SK-N-SH (cell line): ENCODE measurements at regions not wholly inside any gene's neighbourhood (a gene's known extent, or its start where the extent isn't known, plus 50 kb on each side); places are given as distances from the start of the nearest gene placed in this dataset.

Experiments used
- EZH2phosphoT487 ChIP-seq: fragments of 200-600 bp; sonication (generic); IDR thresholded peaks from 2 replicates; pipeline ENCODE4 v1.6.1; 2017; ENCODE audit warnings: low read depth, mixed run types, mild to moderate bottlenecking, antibody characterized with exemption, moderate library complexity, borderline replicate concordance
- FOXM1 ChIP-seq: IDR thresholded peaks from 2 replicates; pipeline ENCODE4 v1.4.0; 2012; ENCODE audit warnings: low read depth, mild to moderate bottlenecking
- GABPA ChIP-seq: IDR thresholded peaks from 2 replicates; pipeline ENCODE4 v1.4.0; 2012; ENCODE audit warnings: low read depth, mild to moderate bottlenecking
- MXI1 ChIP-seq: IDR thresholded peaks from 2 replicates; pipeline ENCODE4 v1.6.1; 2012; ENCODE audit warnings: mild to moderate bottlenecking, low read depth, low read length, improper control_type of control experiment
- POLR2AphosphoS5 ChIP-seq: IDR thresholded peaks from 2 replicates; pipeline ENCODE4 v1.6.1; 2012; ENCODE audit warnings: low read depth, low read length
- RCOR1 ChIP-seq: fragments of 150-350 bp; IDR thresholded peaks from 2 replicates; pipeline ENCODE4 v1.6.1; 2017; ENCODE audit warnings: antibody characterized with exemption, low read length
- TAF1 ChIP-seq: IDR thresholded peaks from 2 replicates; pipeline ENCODE4 v1.6.1; 2012; ENCODE audit warnings: low read depth, mild to moderate bottlenecking, low read length, moderate library complexity, borderline replicate concordance
- TCF12 ChIP-seq: IDR thresholded peaks from 2 replicates; pipeline ENCODE4 v1.4.0; 2012
- ZBTB33 ChIP-seq: IDR thresholded peaks from 2 replicates; pipeline ENCODE4 v1.4.0; 2012; ENCODE audit warnings: low read depth, borderline replicate concordance
- TF ChIP-seq, protein P1 (sequence below): fragments of 200-600 bp; sonication (generic); IDR thresholded peaks from 2 replicates; pipeline ENCODE4 v1.6.1; 2017; ENCODE audit warnings: antibody characterized with exemption, mild to moderate bottlenecking, moderate library complexity

DNA sequence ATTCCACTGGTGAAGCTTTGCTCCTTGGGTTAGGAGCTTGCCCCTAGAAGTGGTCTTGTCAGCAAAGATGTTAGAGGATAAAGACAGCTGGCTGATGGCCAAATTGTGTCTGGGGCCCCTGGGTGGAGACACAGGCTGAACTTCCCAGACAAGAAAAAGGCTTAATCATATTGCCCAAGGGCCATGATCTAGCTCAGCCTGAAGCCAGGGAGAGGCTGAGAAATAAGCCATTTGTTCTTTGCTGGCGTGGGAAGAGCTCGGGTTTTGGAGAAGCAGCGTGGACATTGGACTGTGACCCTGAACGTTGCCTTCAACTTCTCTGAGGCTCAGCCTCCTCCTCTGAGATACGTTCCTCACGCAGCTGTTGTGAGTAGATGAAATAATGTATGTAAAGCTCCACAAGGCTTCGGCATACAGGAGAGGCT, 153.0 kb downstream of the ZFP36L2 start:
- TF ChIP-seq, protein P1, sequence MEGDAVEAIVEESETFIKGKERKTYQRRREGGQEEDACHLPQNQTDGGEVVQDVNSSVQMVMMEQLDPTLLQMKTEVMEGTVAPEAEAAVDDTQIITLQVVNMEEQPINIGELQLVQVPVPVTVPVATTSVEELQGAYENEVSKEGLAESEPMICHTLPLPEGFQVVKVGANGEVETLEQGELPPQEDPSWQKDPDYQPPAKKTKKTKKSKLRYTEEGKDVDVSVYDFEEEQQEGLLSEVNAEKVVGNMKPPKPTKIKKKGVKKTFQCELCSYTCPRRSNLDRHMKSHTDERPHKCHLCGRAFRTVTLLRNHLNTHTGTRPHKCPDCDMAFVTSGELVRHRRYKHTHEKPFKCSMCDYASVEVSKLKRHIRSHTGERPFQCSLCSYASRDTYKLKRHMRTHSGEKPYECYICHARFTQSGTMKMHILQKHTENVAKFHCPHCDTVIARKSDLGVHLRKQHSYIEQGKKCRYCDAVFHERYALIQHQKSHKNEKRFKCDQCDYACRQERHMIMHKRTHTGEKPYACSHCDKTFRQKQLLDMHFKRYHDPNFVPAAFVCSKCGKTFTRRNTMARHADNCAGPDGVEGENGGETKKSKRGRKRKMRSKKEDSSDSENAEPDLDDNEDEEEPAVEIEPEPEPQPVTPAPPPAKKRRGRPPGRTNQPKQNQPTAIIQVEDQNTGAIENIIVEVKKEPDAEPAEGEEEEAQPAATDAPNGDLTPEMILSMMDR, result no peak
- TF ChIP-seq POLR2AphosphoS5, result no peak
- TF ChIP-seq FOXM1, result no peak
- no peak for TF ChIP-seq EZH2phosphoT487
- TF ChIP-seq ZBTB33, result no peak
- no peak for TF ChIP-seq TAF1
- no peak for TF ChIP-seq TCF12
- no peak for TF ChIP-seq RCOR1
- TF ChIP-seq MXI1, result no peak
- no peak for TF ChIP-seq GABPA
